ENCODE measurements at regions not wholly inside any gene's neighbourhood (a gene's known extent, or its start where the extent isn't known, plus 50 kb on each side); places are given as distances from the start of the nearest gene placed in this dataset.

DNA sequence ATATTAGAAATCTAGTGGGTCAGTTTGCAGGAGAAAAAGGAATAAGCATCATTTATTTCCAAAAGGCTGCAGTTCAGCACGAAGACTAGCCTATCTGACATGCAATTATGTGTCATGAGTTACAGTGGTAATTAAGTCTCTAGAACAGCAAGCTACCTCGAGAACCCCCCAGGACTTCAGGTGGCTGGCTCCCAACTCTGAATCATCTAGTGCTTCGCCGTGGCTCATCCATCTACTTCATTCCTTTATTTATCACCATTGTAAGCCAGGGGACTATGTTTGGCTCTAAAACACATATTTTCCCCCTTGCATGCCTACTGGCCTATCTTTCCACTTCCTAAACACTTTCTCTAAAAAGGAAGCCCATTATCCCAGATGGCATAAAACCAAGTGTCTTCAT, 121.6 kb downstream of the TXNL1 start:
- Histone ChIP-seq H3K36me3 (no peaks in the 10 kb centered on the region), H3K27ac (no peak overlapping the region), H3K4me1 (no peaks in the 10 kb centered on the region), H3K4me3 (no peak overlapping the region), H3K27me3 (no peaks in the 10 kb centered on the region), H3K9me3 (no peaks in the 10 kb centered on the region)
- ATAC-seq, result no peak
- intact Hi-C loops (cut with DNase I), result no loop called here
- no peak for DNase-seq
- TF ChIP-seq, protein P1, sequence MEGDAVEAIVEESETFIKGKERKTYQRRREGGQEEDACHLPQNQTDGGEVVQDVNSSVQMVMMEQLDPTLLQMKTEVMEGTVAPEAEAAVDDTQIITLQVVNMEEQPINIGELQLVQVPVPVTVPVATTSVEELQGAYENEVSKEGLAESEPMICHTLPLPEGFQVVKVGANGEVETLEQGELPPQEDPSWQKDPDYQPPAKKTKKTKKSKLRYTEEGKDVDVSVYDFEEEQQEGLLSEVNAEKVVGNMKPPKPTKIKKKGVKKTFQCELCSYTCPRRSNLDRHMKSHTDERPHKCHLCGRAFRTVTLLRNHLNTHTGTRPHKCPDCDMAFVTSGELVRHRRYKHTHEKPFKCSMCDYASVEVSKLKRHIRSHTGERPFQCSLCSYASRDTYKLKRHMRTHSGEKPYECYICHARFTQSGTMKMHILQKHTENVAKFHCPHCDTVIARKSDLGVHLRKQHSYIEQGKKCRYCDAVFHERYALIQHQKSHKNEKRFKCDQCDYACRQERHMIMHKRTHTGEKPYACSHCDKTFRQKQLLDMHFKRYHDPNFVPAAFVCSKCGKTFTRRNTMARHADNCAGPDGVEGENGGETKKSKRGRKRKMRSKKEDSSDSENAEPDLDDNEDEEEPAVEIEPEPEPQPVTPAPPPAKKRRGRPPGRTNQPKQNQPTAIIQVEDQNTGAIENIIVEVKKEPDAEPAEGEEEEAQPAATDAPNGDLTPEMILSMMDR (IDR thresholded peaks at IDR 0.05), result no peak
- 75 to 79% methylated on average over 4 of the region's 4 CpGs for WGBS, 2 donors
- no peak for FAIRE-seq

- Histone ChIP-seq H3K4me1 (no peaks in the 10 kb centered on the region), H3K36me3 (no peaks in the 10 kb centered on the region), H3K27ac (no peak overlapping the region), H3K27me3 (no peaks in the 10 kb centered on the region), H3K4me3 (no peak overlapping the region), H3K9me3 (no peaks in the 10 kb centered on the region)
- ATAC-seq (no peak), FAIRE-seq (no peak), DNase-seq (no peak)
- intact Hi-C loops (cut with DNase I), result no loop called here
- TF ChIP-seq, protein P1 (IDR thresholded peaks at IDR 0.05), result no peak
- 67 to 75% methylated on average over 3 of the region's 3 CpGs for WGBS, 2 donors
These were observed 122.9 kb downstream of the TXNL1 start for GRCh38 chr18:56515522-56515921.

- FAIRE-seq (no peak), ATAC-seq (no peak), DNase-seq (no peak)
- Histone ChIP-seq H3K4me3 (no peak overlapping the region), H3K4me1 (no peaks in the 10 kb centered on the region), H3K27me3 (no peaks in the 10 kb centered on the region), H3K27ac (no peak overlapping the region), H3K9me3 (no peaks in the 10 kb centered on the region), H3K36me3 (no peaks in the 10 kb centered on the region)
- 86 to 87% methylated on average over 1 of the region's 1 CpG for WGBS, 2 donors
- intact Hi-C loops (cut with DNase I), result no loop called here
- TF ChIP-seq, protein P1 (IDR thresholded peaks at IDR 0.05), result no peak
These were observed 126.4 kb downstream of the TXNL1 start for GRCh38 chr18:56511996-56512395.

- Histone ChIP-seq H3K9me3 (no peaks in the 10 kb centered on the region), H3K27me3 (no peaks in the 10 kb centered on the region), H3K4me3 (no peak overlapping the region), H3K36me3 (no peaks in the 10 kb centered on the region), H3K4me1 (no peaks in the 10 kb centered on the region), H3K27ac (no peak overlapping the region)
- DNase-seq (no peak), ATAC-seq (no peak), FAIRE-seq (no peak)
- TF ChIP-seq, protein P1 (IDR thresholded peaks at IDR 0.05), result no peak
- intact Hi-C loops (cut with DNase I), result no loop called here
These were observed 128.3 kb downstream of the TXNL1 start for GRCh38 chr18:56510108-56510507.

- WGBS, 2 donors, result 80 to 86% methylated on average over 3 of the region's 3 CpGs
- DNase-seq (no peak), FAIRE-seq (no peak), ATAC-seq (no peak)
- H3K27ac ChIP-seq, result no peak overlapping the region
- TF ChIP-seq, protein P1 (IDR thresholded peaks at IDR 0.05), result no peak
- no peaks in the 10 kb centered on the region for H3K4me1 ChIP-seq
- H3K27me3 ChIP-seq, result no peaks in the 10 kb centered on the region
- H3K9me3 ChIP-seq, result no peaks in the 10 kb centered on the region
- H3K4me3 ChIP-seq, result no peak overlapping the region
- H3K36me3 ChIP-seq, result no peaks in the 10 kb centered on the region
- intact Hi-C loops (cut with DNase I), result no loop called here
These were observed 128.7 kb downstream of the TXNL1 start for GRCh38 chr18:56509656-56510055.

All from pancreas (tissue), 10 donors.